ENCODE measurements at regions not wholly inside any gene's neighbourhood (a gene's known extent, or its start where the extent isn't known, plus 50 kb on each side); places are given as distances from the start of the nearest gene placed in this dataset.

- TF ChIP-seq POLR2AphosphoS5 (IDR thresholded peaks at IDR 0.05) (no peak), CTCF (IDR thresholded peaks at IDR 0.05 in 8 of 11, conservative IDR thresholded peaks at IDR 0.05 in 3 of 11) (no peak), POLR2A (IDR thresholded peaks at IDR 0.05) (no peak)
Measured at GRCh38 chr5:90134381-90134780, 275.2 kb downstream of the CETN3 start.

All from spleen (tissue), 7 donors.